ENCODE measurements at regions not wholly inside any gene's neighbourhood (a gene's known extent, or its start where the extent isn't known, plus 50 kb on each side); places are given as distances from the start of the nearest gene placed in this dataset.
"Not testable (repeated sequence)": the region's sequence is repeated elsewhere in the genome, so short reads cannot be mapped to it uniquely, and the experiment has no call there.

DNA sequence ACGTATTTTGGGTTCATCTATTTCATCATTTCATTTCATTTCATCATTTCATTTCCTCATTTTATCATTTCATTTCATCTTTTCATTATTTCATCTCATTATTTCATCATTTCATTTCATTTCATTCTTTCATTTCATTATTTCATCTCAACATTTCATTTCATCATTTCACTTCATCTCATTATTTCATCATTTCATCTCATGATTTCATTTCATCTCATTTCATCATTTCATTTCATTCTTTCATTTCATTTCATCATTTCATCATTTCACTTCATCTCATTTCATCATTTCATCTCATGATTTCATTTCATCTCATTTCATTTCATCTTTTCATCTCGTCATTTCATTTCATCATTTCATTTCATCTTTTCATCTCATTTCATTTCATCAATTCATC is 445.1 kb downstream of the ANKRD30B start:
- TF ChIP-seq CTCF, POLR2A (IDR thresholded peaks at IDR 0.05): not testable (repeated sequence)

Measured in testis (tissue), 2 donors.